SH-SY5Y (cell line): ENCODE measurements at regions not wholly inside any gene's neighbourhood (a gene's known extent, or its start where the extent isn't known, plus 50 kb on each side); places are given as distances from the start of the nearest gene placed in this dataset.

Source experiments
- GATA2 ChIP-seq: IDR thresholded peaks from 2 replicates; pipeline ENCODE4 v1.6.1; 2011; ENCODE audit warnings: mild to moderate bottlenecking, low read depth, low read length
- GATA3 ChIP-seq: IDR thresholded peaks from 2 replicates; pipeline ENCODE4 v1.6.1; 2011; ENCODE audit warnings: low read depth, mild to moderate bottlenecking, low read length, moderate library complexity

DNA sequence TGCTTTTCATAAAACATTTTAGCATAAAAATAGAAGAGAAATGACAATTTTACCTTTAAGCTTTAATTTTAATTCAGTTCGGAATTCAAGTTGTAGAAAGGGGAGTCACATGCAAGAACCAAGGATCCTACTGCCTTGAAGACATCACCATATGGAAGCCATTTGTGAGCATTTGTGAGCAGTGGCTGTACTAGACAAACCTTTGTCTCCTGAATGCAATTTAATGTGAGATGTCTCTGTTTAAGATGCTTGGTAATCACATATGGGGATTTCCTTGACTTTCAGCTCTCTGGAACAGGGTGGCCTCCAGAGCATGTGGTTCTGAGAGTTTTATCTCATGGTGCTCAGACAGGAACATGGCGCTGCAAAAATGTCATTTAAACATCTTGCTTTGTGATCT, 421.8 kb downstream of the NYAP2 start:
- TF ChIP-seq GATA2: no peak
- no peak for TF ChIP-seq GATA3
